NB4 (cell line): ENCODE measurements at regions not wholly inside any gene's neighbourhood (a gene's known extent, or its start where the extent isn't known, plus 50 kb on each side); places are given as distances from the start of the nearest gene placed in this dataset.

Source experiments
- DNase-seq: peaks from one replicate; pipeline ENCODE4 v3.0.0; 2010; ENCODE audit warnings: low read depth
- H3K4me3 ChIP-seq: one replicate; pipeline ENCODE4 v1.5.1; 2011; ENCODE audit warnings: mild to moderate bottlenecking, low read depth, low read length, moderate library complexity
- MYC ChIP-seq: IDR thresholded peaks from 2 replicates; pipeline ENCODE4 v1.6.1; 2011; ENCODE audit warnings: low read depth, low read length
- POLR2A ChIP-seq: IDR thresholded peaks from 2 replicates; pipeline ENCODE4 v1.6.1; 2011; ENCODE audit warnings: mild to moderate bottlenecking; ENCODE audit not compliant: insufficient read length; ENCODE audit errors: extremely low read depth
- TF ChIP-seq, protein P1 (sequence below): IDR thresholded peaks from one replicate; pipeline ENCODE4 v1.5.1; 2012; ENCODE audit warnings: low read depth, low read length
- TF ChIP-seq, protein P2 (sequence below): IDR thresholded peaks from 2 replicates; pipeline ENCODE4 v1.6.1; 2011; ENCODE audit warnings: low read depth, low read length

GRCh38 chr7:1348096-1348822, 111.0 kb downstream of the MICALL2 start:
- H3K4me3 ChIP-seq = no peak overlapping the region
- DNase-seq = no peak
- TF ChIP-seq, protein P1, sequence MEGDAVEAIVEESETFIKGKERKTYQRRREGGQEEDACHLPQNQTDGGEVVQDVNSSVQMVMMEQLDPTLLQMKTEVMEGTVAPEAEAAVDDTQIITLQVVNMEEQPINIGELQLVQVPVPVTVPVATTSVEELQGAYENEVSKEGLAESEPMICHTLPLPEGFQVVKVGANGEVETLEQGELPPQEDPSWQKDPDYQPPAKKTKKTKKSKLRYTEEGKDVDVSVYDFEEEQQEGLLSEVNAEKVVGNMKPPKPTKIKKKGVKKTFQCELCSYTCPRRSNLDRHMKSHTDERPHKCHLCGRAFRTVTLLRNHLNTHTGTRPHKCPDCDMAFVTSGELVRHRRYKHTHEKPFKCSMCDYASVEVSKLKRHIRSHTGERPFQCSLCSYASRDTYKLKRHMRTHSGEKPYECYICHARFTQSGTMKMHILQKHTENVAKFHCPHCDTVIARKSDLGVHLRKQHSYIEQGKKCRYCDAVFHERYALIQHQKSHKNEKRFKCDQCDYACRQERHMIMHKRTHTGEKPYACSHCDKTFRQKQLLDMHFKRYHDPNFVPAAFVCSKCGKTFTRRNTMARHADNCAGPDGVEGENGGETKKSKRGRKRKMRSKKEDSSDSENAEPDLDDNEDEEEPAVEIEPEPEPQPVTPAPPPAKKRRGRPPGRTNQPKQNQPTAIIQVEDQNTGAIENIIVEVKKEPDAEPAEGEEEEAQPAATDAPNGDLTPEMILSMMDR = no peak
- TF ChIP-seq MYC = no peak
- TF ChIP-seq, protein P2, sequence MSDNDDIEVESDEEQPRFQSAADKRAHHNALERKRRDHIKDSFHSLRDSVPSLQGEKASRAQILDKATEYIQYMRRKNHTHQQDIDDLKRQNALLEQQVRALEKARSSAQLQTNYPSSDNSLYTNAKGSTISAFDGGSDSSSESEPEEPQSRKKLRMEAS = no peak
- TF ChIP-seq POLR2A = no peak

DNA sequence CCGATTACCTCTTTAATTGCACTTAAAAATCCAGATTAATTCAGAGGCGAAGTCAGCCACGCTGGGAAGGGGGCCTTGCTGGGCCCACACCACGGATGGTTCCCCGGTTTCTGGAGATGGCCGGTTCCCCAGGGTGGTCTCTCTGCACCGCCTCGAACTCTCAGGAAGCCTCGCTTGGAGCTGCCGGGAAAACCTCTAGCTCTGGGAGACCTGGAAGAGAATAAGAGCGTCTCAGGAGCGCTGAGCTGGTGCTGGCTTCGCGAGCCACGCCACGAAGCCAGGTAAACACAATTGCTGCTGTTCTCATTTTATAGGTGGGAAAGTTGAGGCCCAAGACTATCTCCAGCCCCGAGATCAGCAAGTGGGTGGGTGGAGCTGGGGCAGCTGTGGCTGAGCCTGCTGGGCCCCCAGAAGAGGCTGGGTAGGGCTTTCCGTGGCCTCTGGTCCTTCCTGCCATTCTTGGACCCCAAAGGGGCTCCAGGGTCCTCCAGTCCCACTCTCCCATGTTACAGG, 110.4 kb downstream of the MICALL2 start:
- no peak for DNase-seq
- H3K4me3 ChIP-seq = no peak overlapping the region
- TF ChIP-seq MYC (no peak), POLR2A (no peak)
- TF ChIP-seq, protein P2 = no peak
- TF ChIP-seq, protein P1 = no peak

DNA sequence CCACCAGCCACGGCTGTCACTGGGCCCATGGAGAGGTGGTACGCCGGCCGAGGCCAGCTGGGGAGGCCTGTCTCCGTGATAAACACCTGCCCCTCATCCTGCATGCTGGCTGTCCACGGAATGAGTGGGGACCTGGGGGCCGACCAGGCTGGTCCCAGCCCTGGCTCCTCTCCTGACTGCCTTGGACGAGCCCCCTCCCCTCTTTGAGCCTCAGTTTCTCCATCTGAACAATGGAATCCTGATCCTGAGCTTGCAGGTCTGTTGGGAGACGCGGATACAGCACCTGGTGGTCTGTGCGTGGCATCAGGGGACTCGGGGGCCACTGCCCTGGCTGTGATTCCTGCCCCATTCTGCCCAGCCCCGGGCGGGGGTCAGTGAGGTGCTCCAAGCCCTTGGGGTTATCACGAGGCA, 109.9 kb downstream of the MICALL2 start:
- no peak for DNase-seq
- H3K4me3 ChIP-seq = no peak overlapping the region
- TF ChIP-seq, protein P1 = no peak
- TF ChIP-seq, protein P2 = no peak
- TF ChIP-seq MYC (no peak), POLR2A (no peak)

GRCh38 chr7:1351881-1352625, 107.2 kb downstream of the MICALL2 start:
- no peak overlapping the region for H3K4me3 ChIP-seq
- DNase-seq = no peak
- TF ChIP-seq, protein P1 = no peak

- TF ChIP-seq, protein P1 = no peak
- TF ChIP-seq MYC (no peak), POLR2A (no peak)
- TF ChIP-seq, protein P2 = no peak
- H3K4me3 ChIP-seq = no peak overlapping the region
- DNase-seq = no peak
Observed at GRCh38 chr7:1352656-1353271, 106.5 kb downstream of the MICALL2 start.
